HCT116 (cell line): ENCODE measurements at regions not wholly inside any gene's neighbourhood (a gene's known extent, or its start where the extent isn't known, plus 50 kb on each side); places are given as distances from the start of the nearest gene placed in this dataset.

Source experiments
- ATAC-seq: fragments of 200-7000 bp; cut with Tn5 transposase; 2 replicates; pipeline ENCODE4 v1.9.1; 2020; ENCODE audit warnings: mild to moderate bottlenecking, moderate library complexity
- BruUV-seq: library from RNA; stranded (reverse); fragments of 400-500 nt; replicated peaks from 2 replicates; lab custom pipeline; 2021; lab: Mats Ljungman, UMichigan
- CTCF ChIA-PET: fragments of 300-600 bp; sonication (Branson Sonifier 250); formaldehyde crosslinking; loops from one replicate; lab custom pipeline; 2021; ENCODE audit warnings: antibody characterized with exemption; lab: Charles Lee
- POLR2A ChIA-PET: fragments of 300-600, 350-600 bp; sonication (Branson Sonifier 250); formaldehyde crosslinking; loops from one replicate; lab custom pipeline; 2021; ENCODE audit warnings: antibody characterized with exemption; lab: Charles Lee
- RAD21 ChIA-PET, 2 experiments: fragments of 300-600 bp; sonication (Branson Sonifier 250); formaldehyde crosslinking; loops; one replicate each; lab custom pipeline; 2023; ENCODE audit warnings: low total read pairs in 2 of 2; ENCODE audit not compliant: uncharacterized antibody in 2 of 2, unreplicated experiment in 2 of 2, low non-redundant PET in 1 of 2; lab: Charles Lee
- DNase-seq: peaks from one replicate; pipeline ENCODE4 v3.0.0-alpha.2; 2010; ENCODE audit warnings: low read depth, low spot score
- H2AFZ ChIP-seq: fragments of 200-600 bp; shearing (Covaris generic), sonication (generic); 2 replicates; pipeline ENCODE4 v1.6.1; 2017; ENCODE audit warnings: low read depth, mixed run types, mixed read lengths, antibody characterized with exemption, low read length; ENCODE audit not compliant: poor library complexity, severe bottlenecking
- H3K27ac ChIP-seq: 2 replicates; pipeline ENCODE4 v1.5.1; 2012; ENCODE audit warnings: low read depth, low read length
- H3K27me3 ChIP-seq: fragments of 200-600 bp; sonication (generic); 2 replicates; pipeline ENCODE4 v1.6.1; 2016; ENCODE audit warnings: mixed run types, low read length, mixed read lengths; ENCODE audit not compliant: insufficient read depth
- H3K36me3 ChIP-seq, 2 experiments: fragments of 200-500 bp in 1 of 2; fragments of 200-600 bp in 1 of 2; sonication (Bioruptor generic) in 1 of 2; sonication (generic) in 1 of 2; 2 replicates each; pipeline versions ENCODE4 v1.5.1 to v1.6.1; 2014 to 2016; ENCODE audit warnings: low read length in 2 of 2, inconsistent platforms in 1 of 2, mixed read lengths in 1 of 2, mixed run types in 1 of 2; ENCODE audit not compliant: insufficient read depth in 2 of 2, control insufficient read depth in 1 of 2
- H3K4me1 ChIP-seq, 2 experiments: fragments of 200-600 bp in 1 of 2; sonication (generic) in 1 of 2; 2 replicates each; pipeline versions ENCODE4 v1.5.1 to v1.6.1; 2012 to 2017; ENCODE audit warnings: low read length in 2 of 2, inconsistent platforms in 1 of 2, mild to moderate bottlenecking in 1 of 2, mixed read lengths in 1 of 2, mixed run types in 1 of 2, moderate library complexity in 1 of 2; ENCODE audit not compliant: insufficient read depth in 2 of 2, control insufficient read depth in 1 of 2
- H3K4me2 ChIP-seq: fragments of 200-600 bp; sonication (generic); 2 replicates; pipeline ENCODE4 v1.6.1; 2017; ENCODE audit warnings: mixed run types, low read length, mixed read lengths
- H3K4me3 ChIP-seq, 2 experiments: fragments of 200-600 bp in 1 of 2; sonication (generic) in 1 of 2; replicated peaks in 1 of 2; 2 replicates each; pipeline ENCODE4 v1.5.1; 2011 to 2016; ENCODE audit warnings: low read length in 2 of 2, control low read depth in 1 of 2, low read depth in 1 of 2, mild to moderate bottlenecking in 1 of 2, mixed read lengths in 1 of 2, mixed run types in 1 of 2
- H3K79me2 ChIP-seq: fragments of 200-600 bp; sonication (generic); 2 replicates; pipeline ENCODE4 v1.6.1; 2017; ENCODE audit warnings: mild to moderate bottlenecking, mixed run types, low read length, moderate library complexity, mixed read lengths; ENCODE audit not compliant: insufficient read depth
- H3K9ac ChIP-seq: fragments of 200-600 bp; sonication (generic); 2 replicates; pipeline ENCODE4 v1.6.1; 2016; ENCODE audit warnings: low read length, mixed read lengths
- H3K9me2 ChIP-seq: fragments of 200-600 bp; sonication (generic), shearing (Covaris generic); 2 replicates; pipeline ENCODE4 v1.6.1; 2017; ENCODE audit warnings: mixed run types, mild to moderate bottlenecking, moderate library complexity; ENCODE audit not compliant: insufficient read depth
- H3K9me3 ChIP-seq, 2 experiments: fragments of 200-500 bp in 1 of 2; fragments of 200-600 bp in 1 of 2; sonication (Bioruptor generic) in 1 of 2; sonication (generic) in 1 of 2; 2 replicates each; pipeline ENCODE4 v1.6.1; 2014 to 2017; ENCODE audit warnings: low read length in 2 of 2, mixed read lengths in 2 of 2, inconsistent platforms in 1 of 2, low read depth in 1 of 2, mild to moderate bottlenecking in 1 of 2, mixed run types in 1 of 2, moderate library complexity in 1 of 2; ENCODE audit not compliant: control insufficient read depth in 1 of 2, insufficient read depth in 1 of 2
- H4K20me1 ChIP-seq: fragments of 200-600 bp; sonication (generic), shearing (Covaris generic); 2 replicates; pipeline ENCODE4 v1.6.1; 2017; ENCODE audit warnings: mixed run types, mild to moderate bottlenecking, moderate library complexity; ENCODE audit not compliant: insufficient read depth
- CTCF ChIP-seq, 3 experiments: fragments of 200-600 bp in 1 of 3; sonication (generic) in 1 of 3; IDR thresholded peaks in 2 of 3; conservative IDR thresholded peaks in 1 of 3; 2 replicates each; pipeline ENCODE4 v1.5.1; 2012 to 2017; ENCODE audit warnings: low read depth in 2 of 3, low read length in 2 of 3, antibody characterized with exemption in 1 of 3, borderline replicate concordance in 1 of 3, control low read depth in 1 of 3, mild to moderate bottlenecking in 1 of 3, mixed read lengths in 1 of 3, mixed run types in 1 of 3, moderate library complexity in 1 of 3; ENCODE audit not compliant: insufficient read depth in 1 of 3
- EGR1 ChIP-seq: IDR thresholded peaks from 2 replicates; pipeline ENCODE4 v1.6.1; 2012; ENCODE audit warnings: low read depth
- ELF1 ChIP-seq: IDR thresholded peaks from 2 replicates; pipeline ENCODE4 v1.6.1; 2012; ENCODE audit warnings: low read depth, borderline replicate concordance
- JUND ChIP-seq: IDR thresholded peaks from 2 replicates; pipeline ENCODE4 v1.6.1; 2012
- MAX ChIP-seq: IDR thresholded peaks from 2 replicates; pipeline ENCODE4 v1.6.1; 2012
- POLR2A ChIP-seq: IDR thresholded peaks from 2 replicates; pipeline ENCODE4 v1.7.0; 2011; ENCODE audit warnings: borderline replicate concordance; ENCODE audit not compliant: insufficient read depth, insufficient read length; ENCODE audit errors: extremely low read depth
- SRF ChIP-seq: IDR thresholded peaks from 2 replicates; pipeline ENCODE4 v1.6.1; 2012; ENCODE audit warnings: low read depth
- ZBTB33 ChIP-seq: IDR thresholded peaks from 2 replicates; pipeline ENCODE4 v1.6.1; 2011; ENCODE audit warnings: mild to moderate bottlenecking, low read length, moderate library complexity; ENCODE audit not compliant: insufficient replicate concordance; ENCODE audit errors: extremely low read depth
- ZFX ChIP-seq: fragments of 450-650 bp; IDR thresholded peaks from 2 replicates; pipeline ENCODE4 v1.6.1; 2017
- intact Hi-C: fragments of 100-400 bp; cut with micrococcal nuclease; formaldehyde crosslinking; loops from 2 replicates; pipeline ENCODE4 v1.10.0; 2022

- H3K9me3 ChIP-seq = no peaks in the 10 kb centered on the region
- no peaks in the 10 kb centered on the region for H3K79me2 ChIP-seq
- H3K4me3 ChIP-seq = no peak overlapping the region
- no peaks in the 10 kb centered on the region; a peak in 1 of 4 replicates for H3K36me3 ChIP-seq
- no peak overlapping the region for H3K27ac ChIP-seq
- H3K4me2 ChIP-seq = no peak overlapping the region
- H4K20me1 ChIP-seq = no peaks in the 10 kb centered on the region
- TF ChIP-seq MAX (no peak), POLR2A (no peak), CTCF (IDR thresholded peaks at IDR 0.05 in 2 of 3, conservative IDR thresholded peaks at IDR 0.05 in 1 of 3; ENCODE audit: borderline replicate concordance in 1 of 3, insufficient read depth in 1 of 3, low read depth in 2 of 3, low read length in 2 of 3) (no peak), ZFX (no peak), ELF1 (no peak), ZBTB33 (no peak), SRF (no peak), EGR1 (no peak), JUND (no peak)
- ATAC-seq = no peak
- no peak for DNase-seq
- no peaks in the 10 kb centered on the region for H3K9me2 ChIP-seq
- H2AFZ ChIP-seq = no peak overlapping the region
- CTCF ChIA-PET = no interaction called here
- RAD21 ChIA-PET = no interaction called here
- POLR2A ChIA-PET = no interaction called here
- H3K4me1 ChIP-seq = no peaks in the 10 kb centered on the region
- BruUV-seq = no TSS peak
- intact Hi-C loops = no loop called here
- no peak overlapping the region for H3K9ac ChIP-seq
- no peaks in the 10 kb centered on the region; the same call in 1 of the 2 replicates for H3K27me3 ChIP-seq
Measured at GRCh38 chr5:111013011-111013410, 58.5 kb upstream of the TSLP start.
